Right lobe of liver (tissue), 4 donors: ENCODE measurements at regions not wholly inside any gene's neighbourhood (a gene's known extent, or its start where the extent isn't known, plus 50 kb on each side); places are given as distances from the start of the nearest gene placed in this dataset.

ENCODE experiments used
- POLR2A ChIP-seq: fragments of 450-650 bp; IDR thresholded peaks from one replicate; pipeline ENCODE4 v1.6.1; 2017; ENCODE audit warnings: antibody characterized with exemption, mild to moderate bottlenecking
- TF ChIP-seq, protein P1 (sequence below), 4 donors: fragments of 200-600 bp in 3 of 4; fragments of 450-650 bp in 1 of 4; IDR thresholded peaks; one replicate each; pipeline versions ENCODE4 v1.5.1 to v1.8.0; 2016 to 2022; ENCODE audit warnings: antibody characterized with exemption in 4 of 4, mild to moderate bottlenecking in 2 of 4
- donor health status: DM: no; HTN: no; CAD: no.
- donor health status: DM: no; HTN: no; CAD: no.
- donor health status: DM: no; HTN: yes; CAD: no.

DNA sequence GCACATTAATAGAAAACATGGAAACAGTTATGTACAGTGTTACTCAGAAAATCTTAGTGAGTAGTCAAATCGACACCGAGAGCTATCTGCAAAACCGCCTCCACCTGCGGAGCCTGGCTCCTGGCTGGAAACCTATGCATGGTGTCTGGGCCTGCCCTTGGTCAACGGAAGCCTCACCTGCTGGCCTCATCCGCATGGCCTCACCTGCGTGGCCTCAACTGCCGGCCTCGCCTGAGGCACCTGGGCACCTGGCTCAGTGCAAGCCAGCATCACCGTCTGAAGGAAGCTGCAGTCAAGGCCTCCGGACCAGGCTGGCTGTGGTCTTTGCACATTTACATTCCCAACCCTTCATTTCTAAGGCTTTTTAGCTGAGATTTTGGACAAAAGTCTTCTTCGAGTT lies 352.1 kb downstream of the POM121L12 start:
- TF ChIP-seq POLR2A, result no peak
- TF ChIP-seq, protein P1, sequence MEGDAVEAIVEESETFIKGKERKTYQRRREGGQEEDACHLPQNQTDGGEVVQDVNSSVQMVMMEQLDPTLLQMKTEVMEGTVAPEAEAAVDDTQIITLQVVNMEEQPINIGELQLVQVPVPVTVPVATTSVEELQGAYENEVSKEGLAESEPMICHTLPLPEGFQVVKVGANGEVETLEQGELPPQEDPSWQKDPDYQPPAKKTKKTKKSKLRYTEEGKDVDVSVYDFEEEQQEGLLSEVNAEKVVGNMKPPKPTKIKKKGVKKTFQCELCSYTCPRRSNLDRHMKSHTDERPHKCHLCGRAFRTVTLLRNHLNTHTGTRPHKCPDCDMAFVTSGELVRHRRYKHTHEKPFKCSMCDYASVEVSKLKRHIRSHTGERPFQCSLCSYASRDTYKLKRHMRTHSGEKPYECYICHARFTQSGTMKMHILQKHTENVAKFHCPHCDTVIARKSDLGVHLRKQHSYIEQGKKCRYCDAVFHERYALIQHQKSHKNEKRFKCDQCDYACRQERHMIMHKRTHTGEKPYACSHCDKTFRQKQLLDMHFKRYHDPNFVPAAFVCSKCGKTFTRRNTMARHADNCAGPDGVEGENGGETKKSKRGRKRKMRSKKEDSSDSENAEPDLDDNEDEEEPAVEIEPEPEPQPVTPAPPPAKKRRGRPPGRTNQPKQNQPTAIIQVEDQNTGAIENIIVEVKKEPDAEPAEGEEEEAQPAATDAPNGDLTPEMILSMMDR (IDR thresholded peaks at IDR 0.05), result no peak
